WTC11 (cell line): ENCODE measurements at regions not wholly inside any gene's neighbourhood (a gene's known extent, or its start where the extent isn't known, plus 50 kb on each side); places are given as distances from the start of the nearest gene placed in this dataset.

Experiments used
- ATAC-seq: fragments of 200-7000 bp; cut with Tn5 transposase; 2 replicates; pipeline ENCODE4 v1.10.0; 2021; ENCODE audit warnings: mild to moderate bottlenecking, moderate library complexity
- CTCF ChIA-PET: fragments of 300-600 bp; sonication (Branson Sonifier 250); formaldehyde crosslinking; loops from one replicate; lab custom pipeline; 2021; ENCODE audit warnings: antibody characterized with exemption; lab: Charles Lee
- POLR2A ChIA-PET: fragments of 350-600 bp; sonication (Branson Sonifier 250); formaldehyde crosslinking; loops from one replicate; lab custom pipeline; 2021; ENCODE audit warnings: antibody characterized with exemption; lab: Charles Lee
- DNase-seq: peaks from one replicate; pipeline ENCODE4 v3.0.0; 2021; ENCODE audit warnings: low spot score
- H3K27ac Mint-ChIP-seq: 2 replicates; pipeline ENCODE4 v1.8.0; 2021; ENCODE audit warnings: mixed read lengths
- H3K27me3 Mint-ChIP-seq: 2 replicates; pipeline ENCODE4 v1.8.0; 2021; ENCODE audit warnings: low read depth, mild to moderate bottlenecking, moderate library complexity, mixed read lengths
- H3K36me3 Mint-ChIP-seq: 2 replicates; pipeline ENCODE4 v1.8.0; 2021; ENCODE audit warnings: mixed read lengths
- H3K4me1 Mint-ChIP-seq: 2 replicates; pipeline ENCODE4 v1.8.0; 2022; ENCODE audit warnings: mixed read lengths
- H3K4me3 Mint-ChIP-seq: 2 replicates; pipeline ENCODE4 v1.8.0; 2021; ENCODE audit warnings: mild to moderate bottlenecking, moderate library complexity, mixed read lengths
- H3K9me3 Mint-ChIP-seq: 2 replicates; pipeline ENCODE4 v1.8.0; 2021; ENCODE audit warnings: mixed read lengths
- ATF1 ChIP-seq: sonication (generic); formaldehyde crosslinking; IDR thresholded peaks from 2 replicates; pipeline ENCODE4 v1.8.1; 2023; ENCODE audit warnings: mild to moderate bottlenecking, moderate library complexity, missing genetic modification reagents
- ATF2 ChIP-seq: sonication (generic); formaldehyde crosslinking; IDR thresholded peaks from 2 replicates; pipeline ENCODE4 v1.8.1; 2022; ENCODE audit warnings: low read depth, missing genetic modification reagents, borderline replicate concordance
- ATF3 ChIP-seq: sonication (generic); formaldehyde crosslinking; conservative IDR thresholded peaks from 2 replicates; pipeline ENCODE4 v1.8.1; 2022; ENCODE audit warnings: mild to moderate bottlenecking, missing genetic modification reagents
- CBFB ChIP-seq: sonication (generic); formaldehyde crosslinking; IDR thresholded peaks from 2 replicates; pipeline ENCODE4 v1.8.1; 2022; ENCODE audit warnings: mild to moderate bottlenecking, low read depth, missing genetic modification reagents
- CDX4 ChIP-seq: fragments of 250-450 bp; sonication (Bioruptor Pico); IDR thresholded peaks from 2 replicates; pipeline ENCODE4 v1.9.0; 2021; ENCODE audit warnings: moderate library complexity, mild to moderate bottlenecking, inconsistent platforms, borderline replicate concordance
- ETV6 ChIP-seq: sonication (generic); formaldehyde crosslinking; IDR thresholded peaks from 2 replicates; pipeline ENCODE4 v1.8.1; 2022; ENCODE audit warnings: mild to moderate bottlenecking, missing genetic modification reagents
- FOXK1 ChIP-seq: sonication (generic); formaldehyde crosslinking; IDR thresholded peaks from 2 replicates; pipeline ENCODE4 v1.8.0; 2022; ENCODE audit warnings: mild to moderate bottlenecking, moderate library complexity, missing genetic modification reagents
- FOXP1 ChIP-seq: sonication (generic); formaldehyde crosslinking; IDR thresholded peaks from 2 replicates; pipeline ENCODE4 v1.8.0; 2022; ENCODE audit warnings: missing genetic modification reagents, mild to moderate bottlenecking, moderate library complexity, borderline replicate concordance
- IRF2 ChIP-seq: sonication (generic); formaldehyde crosslinking; IDR thresholded peaks from 2 replicates; pipeline ENCODE4 v1.8.0; 2022; ENCODE audit warnings: low read depth, missing genetic modification reagents, borderline replicate concordance
- MXD4 ChIP-seq: fragments of 250-450 bp; sonication (Bioruptor Pico); IDR thresholded peaks from 2 replicates; pipeline ENCODE4 v1.8.0; 2021; ENCODE audit warnings: mild to moderate bottlenecking, moderate library complexity, borderline replicate concordance
- NR3C1 ChIP-seq: sonication (generic); formaldehyde crosslinking; conservative IDR thresholded peaks from 2 replicates; pipeline ENCODE4 v1.8.1; 2023; ENCODE audit warnings: low read depth, mild to moderate bottlenecking, missing genetic modification reagents
- RELA ChIP-seq: sonication (generic); formaldehyde crosslinking; IDR thresholded peaks from 2 replicates; pipeline ENCODE4 v1.8.1; 2022; ENCODE audit warnings: missing genetic modification reagents, mild to moderate bottlenecking, borderline replicate concordance
- RORB ChIP-seq: fragments of 250-450 bp; sonication (Bioruptor Pico); IDR thresholded peaks from 2 replicates; pipeline ENCODE4 v1.9.0; 2021; ENCODE audit warnings: mild to moderate bottlenecking
- ZBTB43 ChIP-seq: sonication (generic); formaldehyde crosslinking; IDR thresholded peaks from 2 replicates; pipeline ENCODE4 v1.8.1; 2023; ENCODE audit warnings: mild to moderate bottlenecking, missing genetic modification reagents
- ZNF121 ChIP-seq: sonication (generic); formaldehyde crosslinking; IDR thresholded peaks from 2 replicates; pipeline ENCODE4 v1.8.0; 2023; ENCODE audit warnings: missing genetic modification reagents
- ZNF423 ChIP-seq: fragments of 250-450 bp; sonication (Bioruptor Pico); IDR thresholded peaks from 2 replicates; pipeline ENCODE4 v2.1.2; 2022; ENCODE audit warnings: mild to moderate bottlenecking, moderate library complexity
- ZNF671 ChIP-seq: fragments of 250-450 bp; sonication (Bioruptor Pico); IDR thresholded peaks from 2 replicates; pipeline ENCODE4 v1.8.0; 2021; ENCODE audit warnings: mild to moderate bottlenecking
- TF ChIP-seq, protein P1 (sequence below): sonication (generic); formaldehyde crosslinking; IDR thresholded peaks from 2 replicates; pipeline ENCODE4 v1.8.1; 2022; ENCODE audit warnings: mild to moderate bottlenecking, moderate library complexity, missing genetic modification reagents
- TF ChIP-seq, protein P2 (sequence below): sonication (generic); formaldehyde crosslinking; IDR thresholded peaks from 2 replicates; pipeline ENCODE4 v1.8.1; 2023; ENCODE audit warnings: mild to moderate bottlenecking, missing genetic modification reagents, borderline replicate concordance

GRCh38 chr3:163943664-163944063 lies 1134.6 kb downstream of the SI start (continued):
- TF ChIP-seq ZNF121 (no peak), CBFB (CRISPR knock-in tag) (no peak)

- no peaks in the 10 kb centered on the region for H3K27me3 Mint-ChIP-seq
- TF ChIP-seq RORB (CRISPR knock-in tag) (no peak), ZNF121 (0 out of 2 replicates have a peak, but pooled peaks have one; percentile 88)
- H3K36me3 Mint-ChIP-seq = peaks cover 31% of the 10 kb centered on the region
- H3K4me3 Mint-ChIP-seq = no peak overlapping the region
- ChIA-PET POLR2A (no interaction called here), CTCF (no interaction called here)
- peak overlapping the region; percentile 34; the same call in 1 of the 2 replicates for H3K27ac Mint-ChIP-seq
- peaks cover 43% of the 10 kb centered on the region for H3K9me3 Mint-ChIP-seq
- peaks cover 6% of the 10 kb centered on the region for H3K4me1 Mint-ChIP-seq
- peak; percentile 88 for ATAC-seq
- DNase-seq = peak; percentile 18
Observed at GRCh38 chr3:163939926-163940325, 1138.4 kb downstream of the SI start.

- H3K36me3 Mint-ChIP-seq = peaks cover 5% of the 10 kb centered on the region; the same call in 1 of the 2 replicates
- no peak for ATAC-seq
- DNase-seq = no peak
- no peak overlapping the region for H3K4me3 Mint-ChIP-seq
- peaks cover 6% of the 10 kb centered on the region for H3K4me1 Mint-ChIP-seq
- ChIA-PET POLR2A (no interaction called here), CTCF (no interaction called here)
- no peaks in the 10 kb centered on the region for H3K27me3 Mint-ChIP-seq
- peaks cover 9% of the 10 kb centered on the region for H3K9me3 Mint-ChIP-seq
- no peak for TF ChIP-seq FOXP1 (CRISPR knock-in tag)
- no peak for TF ChIP-seq ETV6 (CRISPR knock-in tag)
- H3K27ac Mint-ChIP-seq = no peak overlapping the region
Observed at GRCh38 chr3:163936543-163936942, 1141.8 kb downstream of the SI start.

GRCh38 chr3:163935411-163935810 lies 1142.9 kb downstream of the SI start:
- Mint-ChIP-seq H3K4me1 (peaks cover 6% of the 10 kb centered on the region), H3K9me3 (peaks cover 5% of the 10 kb centered on the region; the same call in 1 of the 2 replicates), H3K27me3 (no peaks in the 10 kb centered on the region), H3K36me3 (no peaks in the 10 kb centered on the region), H3K4me3 (no peak overlapping the region), H3K27ac (no peak overlapping the region)
- POLR2A ChIA-PET = interaction anchor here (0.6 kb wide), 1 partner anchor 888 kb away, joined by 3 read pairs; no protein-coding TSS in a partner anchor
- TF ChIP-seq, protein P1, sequence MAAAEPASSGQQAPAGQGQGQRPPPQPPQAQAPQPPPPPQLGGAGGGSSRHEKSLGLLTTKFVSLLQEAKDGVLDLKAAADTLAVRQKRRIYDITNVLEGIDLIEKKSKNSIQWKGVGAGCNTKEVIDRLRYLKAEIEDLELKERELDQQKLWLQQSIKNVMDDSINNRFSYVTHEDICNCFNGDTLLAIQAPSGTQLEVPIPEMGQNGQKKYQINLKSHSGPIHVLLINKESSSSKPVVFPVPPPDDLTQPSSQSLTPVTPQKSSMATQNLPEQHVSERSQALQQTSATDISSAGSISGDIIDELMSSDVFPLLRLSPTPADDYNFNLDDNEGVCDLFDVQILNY (CRISPR knock-in tag) = no peak
- no peak for TF ChIP-seq ZNF671
- no peak for TF ChIP-seq IRF2
- TF ChIP-seq CDX4 (CRISPR knock-in tag) = no peak
- no peak for TF ChIP-seq RELA
- no peak for TF ChIP-seq ATF3 (CRISPR knock-in tag)
- no peak for TF ChIP-seq NR3C1 (CRISPR knock-in tag)
- no peak for TF ChIP-seq ATF2
- ATAC-seq = no peak
- DNase-seq = no peak
- CTCF ChIA-PET = no interaction called here

GRCh38 chr3:163929069-163929652 lies 1149.1 kb downstream of the SI start:
- DNase-seq = no peak
- H3K4me3 Mint-ChIP-seq = no peak overlapping the region
- POLR2A ChIA-PET = no interaction called here
- TF ChIP-seq RORB (CRISPR knock-in tag) (no peak), ZNF423 (CRISPR knock-in tag) (no peak), MXD4 (CRISPR knock-in tag) (no peak), ZNF121 (no peak), ZBTB43 (no peak), FOXK1 (no peak), CBFB (CRISPR knock-in tag) (no peak), ATF1 (CRISPR knock-in tag) (no peak)
- TF ChIP-seq, protein P2, sequence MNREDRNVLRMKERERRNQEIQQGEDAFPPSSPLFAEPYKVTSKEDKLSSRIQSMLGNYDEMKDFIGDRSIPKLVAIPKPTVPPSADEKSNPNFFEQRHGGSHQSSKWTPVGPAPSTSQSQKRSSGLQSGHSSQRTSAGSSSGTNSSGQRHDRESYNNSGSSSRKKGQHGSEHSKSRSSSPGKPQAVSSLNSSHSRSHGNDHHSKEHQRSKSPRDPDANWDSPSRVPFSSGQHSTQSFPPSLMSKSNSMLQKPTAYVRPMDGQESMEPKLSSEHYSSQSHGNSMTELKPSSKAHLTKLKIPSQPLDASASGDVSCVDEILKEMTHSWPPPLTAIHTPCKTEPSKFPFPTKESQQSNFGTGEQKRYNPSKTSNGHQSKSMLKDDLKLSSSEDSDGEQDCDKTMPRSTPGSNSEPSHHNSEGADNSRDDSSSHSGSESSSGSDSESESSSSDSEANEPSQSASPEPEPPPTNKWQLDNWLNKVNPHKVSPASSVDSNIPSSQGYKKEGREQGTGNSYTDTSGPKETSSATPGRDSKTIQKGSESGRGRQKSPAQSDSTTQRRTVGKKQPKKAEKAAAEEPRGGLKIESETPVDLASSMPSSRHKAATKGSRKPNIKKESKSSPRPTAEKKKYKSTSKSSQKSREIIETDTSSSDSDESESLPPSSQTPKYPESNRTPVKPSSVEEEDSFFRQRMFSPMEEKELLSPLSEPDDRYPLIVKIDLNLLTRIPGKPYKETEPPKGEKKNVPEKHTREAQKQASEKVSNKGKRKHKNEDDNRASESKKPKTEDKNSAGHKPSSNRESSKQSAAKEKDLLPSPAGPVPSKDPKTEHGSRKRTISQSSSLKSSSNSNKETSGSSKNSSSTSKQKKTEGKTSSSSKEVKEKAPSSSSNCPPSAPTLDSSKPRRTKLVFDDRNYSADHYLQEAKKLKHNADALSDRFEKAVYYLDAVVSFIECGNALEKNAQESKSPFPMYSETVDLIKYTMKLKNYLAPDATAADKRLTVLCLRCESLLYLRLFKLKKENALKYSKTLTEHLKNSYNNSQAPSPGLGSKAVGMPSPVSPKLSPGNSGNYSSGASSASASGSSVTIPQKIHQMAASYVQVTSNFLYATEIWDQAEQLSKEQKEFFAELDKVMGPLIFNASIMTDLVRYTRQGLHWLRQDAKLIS (CRISPR knock-in tag) = no peak

More at GRCh38 chr3:163929069-163929652, 1149.1 kb downstream of the SI start:
- CTCF ChIA-PET = no interaction called here
- Mint-ChIP-seq H3K36me3 (no peaks in the 10 kb centered on the region), H3K4me1 (peaks cover 25% of the 10 kb centered on the region), H3K9me3 (no peaks in the 10 kb centered on the region), H3K27me3 (no peaks in the 10 kb centered on the region), H3K27ac (no peak overlapping the region)
- ATAC-seq = no peak
